GM12892 (cell line): ENCODE measurements at regions not wholly inside any gene's neighbourhood (a gene's known extent, or its start where the extent isn't known, plus 50 kb on each side); places are given as distances from the start of the nearest gene placed in this dataset.

Experiments used
- POLR2A ChIP-seq: IDR thresholded peaks from 2 replicates; pipeline ENCODE4 v1.6.1; 2011; ENCODE audit warnings: low read depth, low read length, control low read depth
- TAF1 ChIP-seq: IDR thresholded peaks from 2 replicates; pipeline ENCODE4 v1.6.1; 2011; ENCODE audit warnings: low read depth, mild to moderate bottlenecking, control low read depth, low read length, borderline replicate concordance

DNA sequence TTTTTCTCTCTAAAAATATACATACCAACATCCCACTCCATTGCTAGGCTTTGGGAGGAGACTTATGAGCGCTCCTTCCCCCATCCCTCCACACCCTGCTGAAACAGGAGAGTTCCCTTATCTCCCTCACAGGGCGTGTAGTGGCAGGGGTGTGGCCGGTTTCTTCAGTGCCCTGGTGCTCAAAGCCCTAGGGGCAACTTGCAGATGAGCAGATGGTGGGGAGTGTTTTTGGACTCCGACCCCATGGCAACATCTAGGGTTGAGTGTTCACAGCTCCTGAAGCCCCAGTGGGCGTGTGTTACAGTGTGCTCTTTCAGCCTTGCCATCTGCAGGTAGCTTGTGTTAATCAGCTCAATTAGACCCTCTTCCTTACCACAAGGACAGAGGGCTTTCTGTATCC lies 409.5 kb downstream of the MAT2B start:
- TF ChIP-seq POLR2A (no peak), TAF1 (no peak)
